Vagina (tissue), 2 donors: ENCODE measurements at regions not wholly inside any gene's neighbourhood (a gene's known extent, or its start where the extent isn't known, plus 50 kb on each side); places are given as distances from the start of the nearest gene placed in this dataset.

Experiments used
- CTCF ChIP-seq, 3 experiments: fragments of 450-650 bp in 2 of 3; fragments of 200-600 bp in 1 of 3; sonication (generic) in 1 of 3; IDR thresholded peaks; one replicate each; pipeline ENCODE4 v1.5.1; 2017 to 2019; ENCODE audit warnings: antibody characterized with exemption in 3 of 3, mild to moderate bottlenecking in 2 of 3, moderate library complexity in 2 of 3
- POLR2A ChIP-seq, 2 donors: fragments of 450-650 bp; IDR thresholded peaks; one replicate each; pipeline ENCODE4 v1.6.1; 2017; ENCODE audit warnings: antibody characterized with exemption in 2 of 2, mild to moderate bottlenecking in 2 of 2, moderate library complexity in 2 of 2
- POLR2AphosphoS5 ChIP-seq, 2 donors: sonication (generic); formaldehyde crosslinking; IDR thresholded peaks; one replicate each; pipeline ENCODE4 v1.9.0; 2017; ENCODE audit warnings: antibody characterized with exemption in 2 of 2, mild to moderate bottlenecking in 2 of 2, low read depth in 1 of 2; ENCODE audit not compliant: insufficient read depth in 1 of 2

DNA sequence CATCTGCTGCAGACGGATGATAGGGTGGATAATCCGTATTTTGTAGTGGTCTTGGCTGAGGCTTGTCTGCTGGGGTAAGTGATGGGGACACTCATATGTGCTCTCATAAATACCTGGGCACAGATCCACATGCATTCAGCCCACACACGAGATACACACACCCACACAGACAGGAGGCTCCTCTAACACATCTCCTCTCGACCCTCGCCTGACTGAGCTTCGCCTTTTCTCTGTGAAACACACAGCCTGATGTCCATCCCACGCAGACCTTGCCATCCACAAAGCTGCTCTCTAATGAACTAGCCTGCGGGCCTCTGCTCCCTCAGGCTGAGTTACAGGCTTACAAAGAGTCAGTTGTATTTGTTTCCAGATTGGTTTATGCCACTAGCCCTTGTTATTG is 96.3 kb upstream of the CSF3R start:
- TF ChIP-seq CTCF (IDR thresholded peaks at IDR 0.05) (no peak), POLR2A (IDR thresholded peaks at IDR 0.05) (no peak), POLR2AphosphoS5 (IDR thresholded peaks at IDR 0.05; ENCODE audit: insufficient read depth in 1 of 2, low read depth in 1 of 2) (no peak)
